AG08396 (cell line): ENCODE measurements at regions not wholly inside any gene's neighbourhood (a gene's known extent, or its start where the extent isn't known, plus 50 kb on each side); places are given as distances from the start of the nearest gene placed in this dataset.

Experiments used
- DNase-seq: peaks from one replicate; pipeline ENCODE4 v3.0.0; 2012; ENCODE audit warnings: low spot score, mixed read lengths

DNA sequence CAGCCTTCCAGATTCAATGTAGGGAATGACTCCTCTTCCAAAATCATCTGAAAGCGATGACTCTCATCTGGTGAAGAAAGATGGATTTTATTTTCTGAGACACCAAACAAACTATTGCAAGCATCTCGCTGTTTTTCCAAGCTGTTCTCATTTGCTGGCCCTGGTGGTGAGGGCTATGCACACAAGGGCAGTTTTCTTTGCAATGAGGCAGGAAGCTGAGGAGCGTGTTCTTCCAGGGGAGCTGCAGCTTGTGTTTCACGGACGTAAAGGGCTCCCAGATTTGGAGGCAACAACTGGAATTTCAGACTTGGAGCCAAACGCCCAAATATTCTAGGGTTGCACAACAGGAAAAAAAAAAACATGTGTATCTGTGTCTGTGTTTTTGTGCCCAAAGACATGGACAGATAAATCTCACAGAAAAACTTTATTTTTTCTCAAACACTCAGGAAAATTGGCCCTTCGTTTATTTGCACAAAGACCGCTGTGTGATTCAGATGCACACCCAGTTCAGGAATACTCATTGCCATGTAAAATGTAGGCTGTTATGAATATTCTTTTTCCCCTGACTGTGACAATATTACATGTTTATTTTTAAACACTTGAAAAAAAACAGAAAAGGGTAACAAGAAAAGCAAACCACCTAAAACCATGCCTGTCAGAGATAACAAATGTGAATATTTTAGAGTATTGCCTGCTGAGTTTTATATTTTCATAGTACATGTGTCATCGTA, 151.3 kb downstream of the GAS1 start:
- DNase-seq: peak; percentile 37

GRCh38 chr9:86795047-86795442, 152.3 kb downstream of the GAS1 start:
- no peak for DNase-seq

DNA sequence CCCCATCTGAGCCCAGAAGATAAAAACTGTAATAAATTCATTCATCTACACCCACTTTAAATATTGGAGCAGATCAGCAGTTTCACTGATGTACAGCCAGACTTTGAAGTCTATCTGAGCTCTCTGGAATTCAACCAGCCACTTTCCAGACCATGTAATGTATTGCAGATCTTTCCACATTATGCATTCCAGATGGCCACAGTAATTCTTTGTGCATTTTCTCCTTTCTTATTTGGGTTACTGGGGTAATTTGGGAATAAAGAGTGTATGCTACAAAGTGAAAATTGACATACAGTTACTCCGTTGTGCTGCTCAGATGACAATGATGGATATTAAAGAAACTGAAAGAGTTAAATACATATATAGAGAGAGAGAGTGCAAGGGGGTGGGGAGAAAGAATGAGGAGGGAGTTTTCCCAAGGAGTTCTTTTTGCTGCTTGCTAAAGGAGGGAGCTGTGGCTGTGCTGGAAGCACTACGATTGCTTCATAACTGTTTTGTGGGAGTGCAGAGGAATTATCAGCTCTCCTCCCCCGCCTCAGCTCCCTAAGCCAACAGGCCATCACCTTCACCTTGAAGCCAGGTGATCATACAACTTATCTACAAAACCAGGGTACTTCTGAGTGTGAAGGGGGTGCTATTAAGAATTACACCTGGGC, 152.8 kb downstream of the GAS1 start:
- DNase-seq: no peak

DNA sequence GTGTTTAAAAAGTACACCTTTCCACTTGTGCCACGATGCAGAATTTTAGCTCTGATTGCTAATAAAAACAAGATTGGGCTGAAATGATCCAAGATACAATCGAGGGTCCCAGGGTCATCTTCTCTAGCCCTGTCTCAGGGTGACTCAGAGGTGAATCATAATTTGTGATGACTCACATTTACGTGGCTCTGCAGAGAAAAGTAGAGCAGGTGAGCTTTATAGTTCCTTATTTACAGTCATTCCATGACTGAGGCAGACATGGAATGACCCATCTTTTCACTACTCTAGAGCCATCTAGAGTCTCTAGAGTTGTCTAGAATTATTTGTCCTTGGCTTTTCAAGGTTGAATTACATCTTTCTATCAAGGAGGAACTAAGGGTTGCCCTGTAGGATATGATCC, 155.2 kb downstream of the GAS1 start:
- no peak for DNase-seq

DNA sequence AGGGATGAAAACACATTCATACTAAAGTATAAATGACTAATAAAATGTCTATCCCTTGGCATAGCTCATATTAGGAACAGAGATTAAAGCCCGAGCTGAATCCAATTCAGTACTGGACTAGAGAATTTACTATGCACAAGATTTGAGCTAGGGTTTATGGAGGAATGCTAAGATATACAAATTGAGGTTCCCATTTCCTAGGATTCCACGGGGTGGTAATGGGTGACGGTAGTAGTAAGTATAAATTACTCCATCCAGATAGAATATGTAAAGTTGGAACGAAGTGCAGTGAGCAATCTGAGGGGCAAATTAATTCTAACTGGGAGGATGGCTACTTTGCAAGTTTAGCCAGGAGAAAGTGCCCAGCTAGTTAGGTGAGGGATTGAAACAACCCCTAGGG, 156.5 kb downstream of the GAS1 start:
- no peak for DNase-seq

- DNase-seq: no peak
Observed at GRCh38 chr9:86788456-86788855, 158.8 kb downstream of the GAS1 start.

- no peak for DNase-seq
Observed at GRCh38 chr9:86783884-86784283, 163.4 kb downstream of the GAS1 start.

DNA sequence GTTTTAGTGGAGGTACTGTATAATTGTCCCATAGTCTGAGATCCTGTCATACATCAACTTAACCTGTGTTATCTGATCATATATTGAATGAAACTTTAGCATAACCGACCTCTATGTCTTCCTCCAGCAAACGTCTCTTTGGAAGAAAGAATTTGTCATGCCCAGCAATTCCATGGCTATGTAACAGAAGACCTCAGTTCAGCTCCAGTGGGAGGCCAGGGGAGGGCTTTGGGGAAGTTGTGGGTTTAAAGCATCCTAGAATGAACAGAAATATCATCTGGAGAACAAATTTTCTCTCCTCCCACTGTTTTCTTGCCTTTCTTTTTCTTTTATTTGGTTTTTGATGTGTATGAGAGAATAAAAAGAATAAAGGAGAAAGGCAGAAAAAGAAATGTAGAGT, 164.5 kb downstream of the GAS1 start:
- no peak for DNase-seq

- DNase-seq: no peak
Observed at GRCh38 chr9:86778761-86779160, 168.5 kb downstream of the GAS1 start.

DNA sequence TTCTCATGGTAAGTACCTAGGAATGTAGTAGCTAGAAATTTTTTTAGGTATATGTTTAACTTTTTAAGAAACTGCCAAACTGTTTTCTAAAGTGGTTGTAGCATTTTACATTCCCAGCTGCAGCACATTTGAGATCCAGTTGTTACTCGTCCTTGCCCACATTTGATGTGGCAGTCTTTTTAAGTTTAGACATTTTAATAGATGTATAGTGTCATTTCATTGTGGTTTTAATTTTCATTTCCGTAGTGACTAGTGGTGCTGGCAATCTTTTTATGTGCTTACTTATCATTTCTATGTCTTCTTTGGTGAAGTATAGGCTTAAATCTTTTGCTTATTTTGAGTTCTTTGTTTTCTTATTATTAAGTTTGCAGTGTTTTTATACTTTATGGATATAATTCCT, 171.6 kb downstream of the GAS1 start:
- no peak for DNase-seq

DNA sequence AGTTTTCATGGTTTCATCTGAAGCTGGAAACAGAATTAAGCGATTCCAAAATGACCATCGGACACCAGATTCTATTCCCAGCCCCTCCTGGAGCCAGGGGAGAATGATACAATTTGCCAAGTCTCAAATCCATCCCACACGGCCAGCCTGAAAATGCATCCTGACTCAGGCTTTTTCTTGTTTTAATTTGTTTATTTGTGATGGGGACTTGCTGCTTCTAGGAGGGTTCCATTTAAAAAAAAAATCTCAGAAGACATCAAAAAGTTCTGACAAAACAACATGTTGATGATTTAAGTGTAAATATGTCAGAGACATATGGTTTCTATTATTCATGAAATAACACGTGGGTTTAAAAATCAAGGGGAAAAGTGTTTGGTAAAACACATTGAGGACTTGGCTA, 173.2 kb downstream of the GAS1 start:
- no peak for DNase-seq

DNA sequence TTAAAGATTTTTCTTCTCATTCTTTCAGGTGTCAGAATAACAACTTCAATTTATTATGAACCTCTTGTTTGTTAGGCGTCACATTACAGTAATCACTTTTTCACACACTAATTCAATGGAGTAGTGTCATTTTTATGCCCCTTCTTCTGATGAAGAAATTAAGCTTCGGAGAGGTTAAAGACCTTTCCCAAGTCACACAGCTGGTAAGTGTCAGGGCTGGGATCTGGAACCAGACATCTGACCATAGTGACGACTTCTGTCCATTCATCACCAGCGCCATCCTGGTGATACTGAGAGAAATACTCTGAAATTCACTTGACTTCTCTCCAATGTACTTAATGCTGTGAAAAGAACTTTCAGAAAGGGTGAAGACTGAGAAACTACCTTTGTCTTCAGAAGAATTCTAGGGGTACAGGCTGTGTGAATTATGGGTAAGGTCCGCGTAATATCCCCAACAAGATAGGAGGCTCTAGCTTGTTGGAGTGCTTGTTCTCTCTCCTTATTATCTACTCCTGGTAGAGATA, 173.8 kb downstream of the GAS1 start:
- DNase-seq: no peak

GRCh38 chr9:86772635-86772993, 174.7 kb downstream of the GAS1 start:
- DNase-seq: no peak

DNA sequence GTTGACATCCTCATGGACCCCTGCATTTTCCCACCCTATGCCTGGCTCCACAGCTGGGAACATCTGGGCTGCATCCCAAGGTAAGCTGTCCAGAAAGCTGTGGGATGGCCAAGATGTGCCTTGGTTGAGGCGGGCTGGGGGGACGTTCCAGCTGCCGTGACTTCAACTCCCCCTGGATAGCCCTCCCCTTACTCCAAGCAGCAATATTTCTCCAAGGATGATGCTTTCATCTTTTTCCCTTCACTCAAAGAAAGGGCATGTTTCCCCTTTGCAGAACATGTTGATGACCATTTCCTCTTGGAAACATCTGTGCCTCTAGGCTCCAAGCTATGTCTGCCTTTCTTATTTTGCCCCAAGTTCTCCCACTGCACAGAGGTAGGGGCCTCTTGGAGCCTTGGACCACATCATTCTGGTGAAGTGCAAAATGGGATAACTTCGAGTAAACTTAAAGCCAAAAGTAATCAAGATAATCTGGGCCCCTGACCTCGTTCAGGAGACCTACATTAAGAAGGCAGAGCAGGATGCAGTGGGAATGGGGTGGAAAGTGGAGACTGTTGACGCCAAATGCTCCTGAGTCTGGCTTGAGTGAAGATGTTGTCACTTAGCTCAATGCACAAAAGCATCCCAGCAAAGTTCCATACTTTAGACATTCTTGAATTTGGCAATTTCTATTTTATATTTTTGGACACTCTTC, 175.2 kb downstream of the GAS1 start:
- no peak for DNase-seq

GRCh38 chr9:86771420-86771819, 175.9 kb downstream of the GAS1 start:
- DNase-seq: no peak

GRCh38 chr9:86768709-86769108, 178.6 kb downstream of the GAS1 start:
- DNase-seq: no peak

DNA sequence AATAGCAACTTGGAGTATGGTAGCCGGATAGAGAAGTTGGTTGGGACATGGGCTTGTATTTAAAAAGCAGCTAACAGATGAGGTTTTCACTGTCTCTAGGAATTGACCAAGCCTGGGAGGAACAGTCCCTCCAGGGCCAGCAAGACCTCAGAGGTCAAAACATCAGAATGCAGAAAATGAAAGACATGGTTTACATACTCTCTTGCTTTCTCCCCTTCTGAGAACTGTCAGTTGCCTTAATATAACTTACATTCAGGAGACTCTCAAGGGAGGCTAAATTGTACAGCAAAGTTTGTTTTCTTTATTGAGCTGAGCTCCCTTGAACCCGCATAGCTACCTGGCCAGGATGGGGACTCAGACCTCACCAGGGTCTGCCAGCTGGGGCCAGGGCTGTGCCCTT, 179.3 kb downstream of the GAS1 start:
- no peak for DNase-seq

DNA sequence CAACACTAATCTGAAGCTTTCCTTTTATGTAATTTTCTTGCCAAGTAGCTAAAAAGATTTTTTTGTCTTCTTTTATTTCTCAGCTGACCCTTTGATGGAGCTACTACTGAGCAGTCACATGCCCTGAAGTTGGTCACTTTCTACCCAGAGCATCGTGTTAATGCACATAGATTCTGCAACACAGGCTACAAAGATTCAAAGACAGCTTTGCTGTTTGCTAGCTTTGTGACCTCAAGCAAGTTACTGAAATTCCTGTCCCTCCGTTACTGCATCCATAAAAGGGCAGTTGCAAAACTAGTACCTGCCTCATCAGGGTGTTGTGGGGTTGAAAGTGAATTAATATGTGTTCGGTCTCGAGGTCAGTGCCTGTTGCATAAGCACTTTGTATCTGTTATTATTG, 179.9 kb downstream of the GAS1 start:
- DNase-seq: no peak

DNA sequence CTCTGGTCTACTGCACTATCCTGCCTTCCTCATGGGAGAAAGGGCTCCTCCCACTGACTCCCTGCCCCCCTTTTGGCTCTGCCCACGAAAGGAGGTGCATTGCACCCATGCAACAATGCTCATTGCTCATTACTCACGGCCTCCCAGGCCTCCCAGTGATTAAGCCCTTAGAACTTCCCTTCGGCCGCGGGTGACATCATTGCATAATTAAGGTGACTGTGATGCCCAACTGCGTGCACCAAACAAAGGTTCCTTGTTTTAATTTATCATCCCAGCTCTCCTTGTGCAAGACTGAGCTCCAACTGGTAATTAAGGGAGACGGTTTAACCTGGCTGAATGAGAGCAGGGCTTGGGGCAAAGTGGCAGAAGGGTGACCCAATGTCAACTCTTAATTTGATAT, 180.4 kb downstream of the GAS1 start:
- DNase-seq: peak; percentile 36

DNA sequence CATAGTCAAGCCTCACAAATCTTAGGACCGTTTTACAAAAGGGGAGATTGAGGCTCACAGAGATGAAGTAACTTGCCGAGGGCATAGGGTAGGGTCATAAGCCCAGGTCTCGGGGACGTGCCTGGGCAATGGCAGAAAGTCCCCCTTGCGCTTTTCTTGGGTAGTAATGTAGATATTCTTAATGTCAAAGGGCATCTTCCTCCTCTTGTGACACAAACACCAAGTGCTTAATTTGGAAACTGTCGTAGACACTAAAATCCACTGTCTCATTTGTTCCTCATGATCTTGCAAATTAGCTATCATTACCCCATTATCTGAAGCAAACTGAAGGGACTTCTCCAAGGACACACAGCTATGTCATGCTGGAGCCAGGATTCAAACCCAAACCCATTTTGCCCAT, 180.8 kb downstream of the GAS1 start:
- DNase-seq: no peak

GRCh38 chr9:86765746-86766430, 181.4 kb downstream of the GAS1 start:
- no peak for DNase-seq

- DNase-seq: no peak
Observed at GRCh38 chr9:86764671-86765343, 182.5 kb downstream of the GAS1 start.
